Activated CD8-positive, alpha-beta memory T cell treated with anti-CD3 and anti-CD28 coated beads for 1 hour (primary cell): ENCODE measurements at regions not wholly inside any gene's neighbourhood (a gene's known extent, or its start where the extent isn't known, plus 50 kb on each side); places are given as distances from the start of the nearest gene placed in this dataset.

ENCODE experiments used
- DNase-seq, 2 donors: peaks; one replicate each; pipeline ENCODE4 v3.0.0-alpha.2; 2020; ENCODE audit warnings: low read depth in 1 of 2; ENCODE audit errors: extremely low read depth in 1 of 2

- DNase-seq = no peak
These were observed 189.5 kb downstream of the TTC8 start for GRCh38 chr14:89013698-89014568.

DNA sequence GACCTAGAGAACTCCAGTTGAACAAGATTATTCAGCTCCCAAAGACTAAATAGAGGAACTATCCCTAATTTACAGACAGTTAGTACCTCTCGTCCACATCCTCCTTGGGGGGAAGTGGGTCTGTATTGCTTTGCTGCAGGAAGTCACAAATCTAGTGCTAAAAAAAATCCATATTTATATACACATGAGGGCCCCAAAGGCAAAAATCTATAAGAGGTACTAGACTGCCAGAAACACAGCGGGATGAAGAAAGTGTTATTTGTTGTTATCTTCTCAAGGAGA lies 190.1 kb downstream of the TTC8 start:
- DNase-seq = no peak

DNA sequence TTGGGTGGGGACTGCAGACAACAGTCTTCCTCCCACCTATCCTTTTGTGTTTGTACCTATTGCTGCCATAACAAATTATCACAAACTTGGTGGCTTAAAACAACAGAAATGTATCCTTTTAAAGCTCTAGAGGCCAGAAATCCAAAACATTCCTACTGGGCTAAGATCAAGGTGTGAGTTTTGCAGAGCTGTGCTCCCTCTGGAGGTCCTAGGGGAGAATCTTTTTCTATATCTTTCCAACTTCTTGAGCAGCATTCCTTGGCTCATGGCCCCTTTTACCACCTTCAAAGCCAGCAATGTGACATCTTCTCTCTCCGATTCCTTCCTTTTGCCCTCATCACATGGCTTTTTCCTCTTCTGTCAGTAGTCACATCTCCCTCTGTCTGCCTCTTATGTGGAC lies 190.6 kb downstream of the TTC8 start:
- no peak for DNase-seq

- no peak for DNase-seq
These were observed 193.0 kb downstream of the TTC8 start for GRCh38 chr14:89017417-89017816.

GRCh38 chr14:89022274-89022673 lies 197.8 kb downstream of the TTC8 start:
- no peak for DNase-seq

- no peak for DNase-seq
These were observed 200.2 kb downstream of the TTC8 start for GRCh38 chr14:89024691-89025090.

- DNase-seq = no peak
These were observed 201.2 kb downstream of the TTC8 start for GRCh38 chr14:89025561-89026236.

- DNase-seq = peak; percentile 2 to 49
These were observed 202.8 kb downstream of the TTC8 start for GRCh38 chr14:89027097-89027740.

GRCh38 chr14:89028462-89029134 lies 204.1 kb downstream of the TTC8 start:
- DNase-seq = no peak

GRCh38 chr14:89029961-89030694 lies 205.7 kb downstream of the TTC8 start:
- DNase-seq = no peak

DNA sequence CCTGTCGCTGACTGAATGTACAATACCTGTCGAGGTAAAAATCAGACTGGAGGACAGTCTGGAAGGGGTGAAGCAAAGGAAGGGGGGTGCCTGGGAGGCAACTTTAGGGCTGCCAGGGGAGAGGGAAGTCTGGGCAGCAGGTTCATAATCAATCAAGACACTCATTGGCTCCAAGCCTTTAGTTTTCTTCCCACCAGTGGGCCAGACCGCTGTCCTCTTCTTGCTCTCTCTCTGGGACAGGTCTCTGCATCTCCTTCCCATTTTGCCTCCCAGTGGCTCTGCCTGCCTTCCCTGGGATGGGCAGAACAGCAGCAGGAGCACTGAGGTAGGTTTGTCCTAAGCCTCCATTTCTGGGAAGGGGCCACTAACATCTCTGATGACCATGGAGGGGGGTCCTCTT lies 206.5 kb downstream of the TTC8 start:
- no peak for DNase-seq

- DNase-seq = no peak
These were observed 207.7 kb downstream of the TTC8 start for GRCh38 chr14:89032086-89032649.

DNA sequence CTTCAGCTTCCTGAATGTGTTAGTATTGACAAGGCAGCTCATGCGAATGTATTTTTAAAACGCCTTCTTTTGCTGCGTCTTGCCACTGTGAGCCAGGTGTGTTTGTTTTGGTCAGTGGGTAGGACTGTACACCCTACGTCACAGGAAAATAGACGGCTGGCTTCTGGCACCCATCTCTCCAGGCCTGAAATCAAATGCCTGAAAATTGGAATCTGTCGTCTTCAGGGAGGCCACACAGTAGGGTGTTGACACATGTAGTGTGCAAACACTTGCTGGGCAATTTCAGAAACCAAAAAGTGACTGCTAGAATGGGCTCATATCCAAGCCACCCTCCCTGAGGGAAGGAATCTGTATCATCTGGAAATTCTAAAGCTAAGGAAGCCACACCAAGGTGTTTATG lies 209.3 kb downstream of the TTC8 start:
- DNase-seq = no peak

DNA sequence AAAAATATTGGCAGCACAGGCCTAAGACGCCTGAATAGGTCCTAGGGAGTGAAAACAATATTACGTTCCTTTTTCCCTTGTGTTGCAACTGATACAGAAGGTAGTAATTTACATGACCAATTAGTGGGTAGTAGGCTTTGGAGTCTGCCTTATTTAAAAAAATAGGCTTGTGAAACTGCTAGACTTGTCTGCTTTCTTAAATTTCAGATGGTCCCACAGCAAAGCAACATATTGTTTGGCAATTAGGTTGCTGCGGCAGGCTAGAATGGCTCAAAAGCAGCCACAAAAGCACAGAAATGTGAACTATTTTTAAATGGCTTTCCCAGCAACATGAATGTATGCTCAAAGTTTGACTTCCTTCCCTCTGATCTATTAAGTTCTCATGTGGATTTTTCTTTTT lies 211.9 kb downstream of the TTC8 start:
- no peak for DNase-seq

- DNase-seq = no peak
These were observed 212.6 kb downstream of the TTC8 start for GRCh38 chr14:89037065-89037464.

DNA sequence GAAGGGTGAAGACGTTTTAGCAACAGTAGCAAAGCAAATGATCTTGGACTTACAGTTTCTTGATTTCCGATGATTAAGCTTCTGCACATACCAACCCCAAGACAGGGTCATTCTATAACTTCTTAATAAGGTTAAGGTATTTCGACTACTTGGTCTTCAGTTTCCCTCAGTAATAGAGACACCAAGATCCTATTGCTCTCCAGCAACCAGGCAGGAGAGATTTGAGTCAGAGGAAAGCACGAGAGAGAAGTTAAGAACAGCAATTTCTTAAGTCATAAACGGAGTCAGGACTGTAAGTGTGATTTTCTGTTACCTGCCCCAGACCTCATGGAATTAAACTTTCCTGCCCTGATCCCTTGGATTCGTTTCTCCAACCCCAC lies 215.6 kb downstream of the TTC8 start:
- DNase-seq = no peak

- peak; percentile 45 to 70 for DNase-seq
These were observed 216.2 kb downstream of the TTC8 start for GRCh38 chr14:89040460-89041256.

DNA sequence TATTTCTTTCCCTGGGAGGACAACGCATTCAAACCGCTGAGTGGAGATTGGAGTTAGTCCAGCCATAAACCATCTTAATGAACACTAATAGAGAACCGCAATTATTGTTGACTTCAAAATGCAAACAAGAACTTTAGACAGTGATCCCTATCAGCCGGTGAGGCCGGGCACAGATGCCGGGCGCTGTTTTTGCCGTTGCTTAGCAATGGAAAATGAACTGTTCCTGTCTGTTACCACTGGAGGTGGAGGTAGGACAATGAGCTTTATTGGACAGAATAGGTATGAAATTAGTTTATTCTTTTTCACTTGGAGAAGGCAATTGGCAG lies 216.8 kb downstream of the TTC8 start:
- DNase-seq = no peak

- DNase-seq = no peak
These were observed 217.6 kb downstream of the TTC8 start for GRCh38 chr14:89042021-89042420.

DNA sequence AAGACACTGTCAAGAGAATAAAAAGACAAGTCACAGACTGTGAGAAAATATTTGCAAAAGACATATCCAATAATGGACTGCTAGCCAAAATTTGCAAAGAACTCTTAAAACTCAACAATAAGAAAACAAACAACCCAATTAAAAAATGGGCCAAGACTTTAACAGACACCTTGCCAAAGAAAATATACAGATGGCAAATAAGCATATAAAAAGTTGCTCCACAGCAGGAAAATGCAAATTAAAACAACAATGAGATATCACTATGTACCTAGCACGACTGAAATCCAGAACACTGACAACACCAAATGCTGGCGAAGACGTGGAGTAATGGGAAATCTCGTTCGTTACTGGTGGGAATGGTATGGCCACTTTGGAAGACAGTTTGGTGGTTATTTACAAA lies 228.9 kb downstream of the TTC8 start:
- no peak for DNase-seq
